GM12875 (cell line): ENCODE measurements at regions not wholly inside any gene's neighbourhood (a gene's known extent, or its start where the extent isn't known, plus 50 kb on each side); places are given as distances from the start of the nearest gene placed in this dataset.

Experiments used
- H3K4me3 ChIP-seq: one replicate; pipeline ENCODE4 v1.5.1; 2011; ENCODE audit warnings: low read depth, low read length, control low read depth
- TF ChIP-seq, protein P1 (sequence below): IDR thresholded peaks from 2 replicates; pipeline ENCODE4 v1.5.1; 2011; ENCODE audit warnings: low read depth, mild to moderate bottlenecking, control low read depth, inconsistent platforms, low read length, moderate library complexity, borderline replicate concordance; ENCODE audit not compliant: insufficient read depth

DNA sequence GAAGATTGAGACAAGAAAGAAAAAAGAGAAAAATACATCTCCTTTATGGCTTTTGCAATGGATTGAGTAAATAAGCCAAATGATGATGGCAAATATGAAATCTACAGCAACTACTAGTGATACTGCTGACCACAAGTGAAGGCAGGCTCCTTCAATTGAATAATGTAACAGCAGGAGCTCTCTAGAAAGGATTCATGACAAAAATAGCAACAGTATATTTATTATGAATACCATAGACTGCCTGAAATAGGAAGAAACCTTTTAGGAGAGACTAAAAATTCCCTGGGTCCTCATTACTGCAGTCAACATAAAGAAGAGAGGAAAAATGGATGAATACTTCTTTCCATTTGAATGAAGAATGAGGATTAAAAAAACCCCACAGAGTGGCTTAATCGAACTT lies 306.8 kb upstream of the ANXA10 start:
- H3K4me3 ChIP-seq: no peak overlapping the region
- TF ChIP-seq, protein P1, sequence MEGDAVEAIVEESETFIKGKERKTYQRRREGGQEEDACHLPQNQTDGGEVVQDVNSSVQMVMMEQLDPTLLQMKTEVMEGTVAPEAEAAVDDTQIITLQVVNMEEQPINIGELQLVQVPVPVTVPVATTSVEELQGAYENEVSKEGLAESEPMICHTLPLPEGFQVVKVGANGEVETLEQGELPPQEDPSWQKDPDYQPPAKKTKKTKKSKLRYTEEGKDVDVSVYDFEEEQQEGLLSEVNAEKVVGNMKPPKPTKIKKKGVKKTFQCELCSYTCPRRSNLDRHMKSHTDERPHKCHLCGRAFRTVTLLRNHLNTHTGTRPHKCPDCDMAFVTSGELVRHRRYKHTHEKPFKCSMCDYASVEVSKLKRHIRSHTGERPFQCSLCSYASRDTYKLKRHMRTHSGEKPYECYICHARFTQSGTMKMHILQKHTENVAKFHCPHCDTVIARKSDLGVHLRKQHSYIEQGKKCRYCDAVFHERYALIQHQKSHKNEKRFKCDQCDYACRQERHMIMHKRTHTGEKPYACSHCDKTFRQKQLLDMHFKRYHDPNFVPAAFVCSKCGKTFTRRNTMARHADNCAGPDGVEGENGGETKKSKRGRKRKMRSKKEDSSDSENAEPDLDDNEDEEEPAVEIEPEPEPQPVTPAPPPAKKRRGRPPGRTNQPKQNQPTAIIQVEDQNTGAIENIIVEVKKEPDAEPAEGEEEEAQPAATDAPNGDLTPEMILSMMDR: no peak

DNA sequence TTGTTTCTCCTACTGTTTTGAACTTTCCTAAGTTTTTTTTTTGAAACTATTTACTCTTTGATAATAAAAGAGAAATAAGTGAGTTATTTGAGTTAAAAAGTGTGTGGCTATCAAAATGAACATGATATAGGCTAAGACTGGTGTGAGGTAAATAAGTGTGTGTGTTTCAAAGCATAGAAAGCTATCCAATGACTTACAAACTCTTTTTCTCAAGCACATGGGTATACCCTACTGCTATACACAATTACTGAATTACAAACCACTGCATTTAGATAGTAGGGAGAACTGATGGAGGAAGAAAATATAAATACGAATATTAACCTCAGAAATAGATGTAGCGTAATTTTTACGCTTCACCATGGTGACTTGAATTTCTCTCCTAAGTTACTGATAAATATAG lies 305.8 kb upstream of the ANXA10 start:
- no peak overlapping the region for H3K4me3 ChIP-seq

GRCh38 chr4:167787231-167787630 lies 305.1 kb upstream of the ANXA10 start:
- H3K4me3 ChIP-seq: no peak overlapping the region
- TF ChIP-seq, protein P1: no peak

More for the DNA sequence above, 305.8 kb upstream of the ANXA10 start:
- TF ChIP-seq, protein P1: no peak

DNA sequence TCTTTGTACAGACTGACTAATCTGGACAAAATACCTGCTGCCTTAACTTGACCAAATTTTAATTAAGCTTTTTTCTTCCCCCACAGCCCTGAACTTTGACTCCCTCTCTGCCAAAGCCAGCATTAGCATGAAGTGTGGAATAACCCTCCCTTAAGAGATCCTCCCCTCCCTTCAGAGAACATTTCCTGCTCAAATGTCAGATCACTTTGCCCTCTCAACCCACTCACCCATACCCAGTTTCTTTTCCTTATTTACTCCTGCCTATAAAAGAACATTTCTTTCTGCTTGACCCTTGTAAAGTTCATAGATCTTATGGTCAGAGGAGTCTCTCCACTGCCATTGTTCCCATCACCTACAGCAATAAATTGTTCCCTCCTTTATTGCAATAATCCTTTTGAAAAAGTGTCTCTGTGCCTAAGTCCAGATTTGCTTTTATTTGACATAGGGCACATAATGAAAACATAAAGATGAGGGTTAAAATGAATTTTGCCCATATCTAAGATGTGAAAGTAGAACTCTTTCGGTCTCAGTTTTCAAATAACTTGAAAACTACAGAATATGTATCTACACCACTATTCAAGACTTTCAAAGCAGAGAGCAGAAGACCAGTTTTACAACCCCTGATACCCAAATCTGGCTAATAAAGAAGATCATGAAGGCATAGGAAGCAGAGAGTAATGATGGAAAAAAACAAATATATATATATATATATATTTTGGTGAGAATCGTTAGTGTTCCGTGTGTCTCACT lies 289.7 kb upstream of the ANXA10 start:
- TF ChIP-seq, protein P1: no peak
- no peak overlapping the region for H3K4me3 ChIP-seq

DNA sequence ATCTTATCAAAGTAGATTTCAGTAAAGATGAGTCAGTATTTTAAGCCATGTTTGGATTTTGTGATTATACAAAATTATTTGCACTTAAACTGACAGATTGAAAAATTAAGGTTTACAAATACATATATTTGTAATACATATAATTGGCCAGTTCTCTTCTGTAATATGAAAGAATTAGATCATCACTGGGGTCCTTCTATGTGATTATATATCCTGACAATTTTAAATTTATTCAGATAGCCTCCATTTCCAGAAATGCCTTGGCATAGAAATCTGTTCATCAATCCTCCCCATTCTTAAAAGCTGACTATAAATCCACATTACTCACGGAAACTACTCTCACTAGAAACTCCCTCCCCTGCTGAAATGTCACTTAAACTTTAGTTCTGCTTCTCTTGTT lies 280.4 kb upstream of the ANXA10 start:
- H3K4me3 ChIP-seq: no peak overlapping the region
- TF ChIP-seq, protein P1: no peak

GRCh38 chr4:167826281-167826680 lies 266.1 kb upstream of the ANXA10 start:
- H3K4me3 ChIP-seq: no peak overlapping the region
- TF ChIP-seq, protein P1: no peak

GRCh38 chr4:167831855-167832254 lies 260.5 kb upstream of the ANXA10 start:
- no peak overlapping the region for H3K4me3 ChIP-seq
- TF ChIP-seq, protein P1: no peak
